Left lung (tissue), 4 donors: ENCODE measurements at regions not wholly inside any gene's neighbourhood (a gene's known extent, or its start where the extent isn't known, plus 50 kb on each side); places are given as distances from the start of the nearest gene placed in this dataset.
A peak's percentile ranks its signal among the peaks of the same experiment; 100 is the strongest.

Experiments
- ATAC-seq: fragments of 200-7000 bp; cut with Tn5 transposase; one replicate; pipeline ENCODE4 v1.9.1; 2020; ENCODE audit warnings: moderate library complexity
- DNase-seq, 4 donors: peaks; one replicate each; pipeline ENCODE4 v3.0.0-alpha.2; 2013 to 2020
- H3K27ac ChIP-seq, 2 donors: fragments of 200-600 bp; sonication (generic) in 1 of 2; one replicate each; pipeline versions ENCODE4 v1.5.0 to v1.8.0; 2020 to 2021
- H3K27me3 ChIP-seq, 2 donors: fragments of 200-600 bp; sonication (generic) in 1 of 2; one replicate each; pipeline versions ENCODE4 v1.5.0 to v1.8.0; 2020 to 2021
- H3K36me3 ChIP-seq, 2 donors: fragments of 200-600 bp; sonication (generic) in 1 of 2; one replicate each; pipeline versions ENCODE4 v1.5.0 to v1.8.0; 2020 to 2021
- H3K4me1 ChIP-seq, 2 donors: fragments of 200-600 bp; one replicate each; pipeline ENCODE4 v1.8.0; 2021
- H3K4me3 ChIP-seq, 2 donors: fragments of 200-600 bp; sonication (generic) in 1 of 2; one replicate each; pipeline versions ENCODE4 v1.5.0 to v1.8.0; 2020 to 2021; ENCODE audit warnings: mild to moderate bottlenecking in 1 of 2
- H3K9me3 ChIP-seq, 2 donors: fragments of 200-600 bp; sonication (generic) in 1 of 2; one replicate each; pipeline versions ENCODE4 v1.5.0 to v1.8.0; 2020 to 2021
- CTCF ChIP-seq, 2 donors: fragments of 200-600 bp; sonication (generic) in 1 of 2; IDR thresholded peaks; one replicate each; pipeline versions ENCODE4 v1.5.0 to v1.8.0; 2021; ENCODE audit warnings: antibody characterized with exemption in 2 of 2
- intact Hi-C, 2 donors: fragments of 100-400 bp; cut with DNase I; formaldehyde crosslinking; loops; one replicate each; pipeline versions ENCODE4 v1.11.2 to v1.14.2; 2022
- donor health status: DM: no; HTN: yes; CAD: no.
- donor health status: DM: no; HTN: no; CAD: no.

DNA sequence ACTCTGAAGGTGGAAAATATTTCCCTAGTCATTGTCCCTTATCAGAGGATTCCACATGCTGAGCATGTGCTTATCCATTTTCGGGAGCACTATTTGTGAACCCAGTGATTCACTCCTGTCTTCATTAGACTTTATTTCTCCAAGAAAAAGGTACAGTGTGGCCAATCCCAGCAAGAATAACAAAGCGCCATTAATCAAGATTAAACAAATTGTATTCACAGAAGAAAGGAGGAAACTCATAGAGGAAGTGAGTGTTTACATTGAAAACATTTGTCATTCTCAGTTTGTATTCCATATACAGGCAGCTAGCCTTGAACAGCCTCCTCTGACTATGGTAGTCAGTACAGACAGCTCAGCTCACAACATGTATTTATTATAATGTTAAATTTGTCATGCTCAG, 1669.9 kb upstream of the SPRY2 start:
- Histone ChIP-seq H3K4me3 (no peak overlapping the region), H3K27ac (no peak overlapping the region), H3K36me3 (no peaks in the 10 kb centered on the region), H3K9me3 (peaks cover 0 to 2% of the 10 kb centered on the region in 2 donors), H3K27me3 (no peaks in the 10 kb centered on the region), H3K4me1 (no peaks in the 10 kb centered on the region)
- intact Hi-C loops = no loop called here
- TF ChIP-seq CTCF (IDR thresholded peaks at IDR 0.05) = no peak
- ATAC-seq (no peak), DNase-seq (no peak)

- Histone ChIP-seq H3K36me3 (no peaks in the 10 kb centered on the region), H3K4me3 (no peak overlapping the region), H3K9me3 (peaks cover 0 to 4% of the 10 kb centered on the region in 2 donors), H3K27me3 (no peaks in the 10 kb centered on the region), H3K27ac (no peak overlapping the region), H3K4me1 (no peaks in the 10 kb centered on the region)
- ATAC-seq = no peak
- no peak for TF ChIP-seq CTCF (IDR thresholded peaks at IDR 0.05)
- intact Hi-C loops = no loop called here
- DNase-seq = no peak
These were observed 1661.8 kb upstream of the SPRY2 start for GRCh38 chr13:82002710-82003109.

DNA sequence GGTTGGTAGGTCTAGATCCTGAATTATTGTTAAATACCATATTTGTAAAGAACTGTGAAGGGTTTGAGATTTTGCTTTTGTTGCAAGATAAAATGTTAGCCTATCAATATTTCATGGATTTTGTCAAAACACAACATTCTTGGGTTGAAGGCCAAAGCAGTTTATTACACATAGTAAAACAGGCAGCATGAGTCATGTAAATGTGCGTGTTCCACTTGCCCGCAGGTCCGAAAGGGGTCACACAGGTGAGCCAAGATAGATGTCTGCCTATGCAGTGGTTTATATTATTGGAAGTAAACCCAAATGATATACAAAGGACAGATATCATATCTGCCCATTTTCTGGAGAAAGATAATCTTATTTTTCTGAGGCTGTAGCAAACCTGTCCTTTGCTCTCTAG, 1654.4 kb upstream of the SPRY2 start:
- DNase-seq = no peak
- TF ChIP-seq CTCF (IDR thresholded peaks at IDR 0.05) = no peak
- no peaks in the 10 kb centered on the region for H3K9me3 ChIP-seq
- no peak overlapping the region for H3K27ac ChIP-seq
- ATAC-seq = no peak
- intact Hi-C loops = no loop called here
- H3K36me3 ChIP-seq = no peaks in the 10 kb centered on the region
- no peaks in the 10 kb centered on the region for H3K27me3 ChIP-seq
- H3K4me3 ChIP-seq = no peak overlapping the region
- H3K4me1 ChIP-seq = no peaks in the 10 kb centered on the region

DNA sequence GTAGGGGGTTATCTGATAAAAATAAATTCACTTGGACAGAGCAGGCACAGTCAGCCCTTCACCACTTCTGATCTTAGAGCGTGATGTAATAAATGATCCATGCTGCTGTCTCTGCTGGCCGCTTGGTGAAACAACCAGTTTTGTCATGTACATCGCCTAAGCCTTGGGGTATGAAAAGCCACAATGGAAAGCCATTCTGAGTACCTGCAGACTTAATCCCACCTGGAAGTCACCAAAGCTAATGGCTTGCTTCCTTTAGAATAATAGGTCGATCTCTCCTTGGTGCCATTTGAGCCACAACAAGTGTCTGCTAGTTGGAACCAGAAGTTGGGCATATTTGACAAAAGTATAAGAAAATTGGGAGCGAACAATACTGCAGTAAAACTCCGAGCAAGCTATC, 1649.7 kb upstream of the SPRY2 start:
- Histone ChIP-seq H3K4me3 (no peak overlapping the region), H3K9me3 (no peaks in the 10 kb centered on the region), H3K36me3 (no peaks in the 10 kb centered on the region), H3K27me3 (no peaks in the 10 kb centered on the region), H3K27ac (no peak overlapping the region), H3K4me1 (no peaks in the 10 kb centered on the region)
- no peak for TF ChIP-seq CTCF (IDR thresholded peaks at IDR 0.05)
- DNase-seq (no peak), ATAC-seq (no peak)
- intact Hi-C loops = no loop called here

DNA sequence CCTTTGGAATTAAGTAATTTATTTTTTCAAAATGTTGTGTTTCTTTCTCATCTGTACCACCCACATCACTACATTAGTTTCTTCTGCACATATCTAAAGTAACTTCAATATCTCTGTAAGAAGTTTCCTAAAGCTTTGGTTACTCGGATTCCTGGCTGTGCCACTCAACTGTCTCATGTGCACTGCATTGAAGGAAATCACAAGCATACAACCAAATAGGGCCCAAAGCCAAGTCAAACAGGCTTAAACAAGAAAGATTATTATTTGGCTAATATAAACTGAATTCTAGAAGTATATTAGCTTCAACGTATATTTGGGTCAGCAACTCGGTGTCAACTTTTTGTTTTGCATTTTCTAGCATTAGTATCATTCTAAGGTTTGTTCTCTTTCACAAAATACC, 1647.6 kb upstream of the SPRY2 start:
- H3K27me3 ChIP-seq = no peaks in the 10 kb centered on the region
- H3K4me3 ChIP-seq = no peak overlapping the region
- no peaks in the 10 kb centered on the region for H3K4me1 ChIP-seq
- intact Hi-C loops = no loop called here
- no peaks in the 10 kb centered on the region for H3K36me3 ChIP-seq
- DNase-seq (peak in 1 of 4 donors; percentile 9), ATAC-seq (peak; percentile 66)
- no peak overlapping the region for H3K27ac ChIP-seq
- H3K9me3 ChIP-seq = no peaks in the 10 kb centered on the region
- no peak for TF ChIP-seq CTCF (IDR thresholded peaks at IDR 0.05)
